Endothelial cell (in vitro differentiated cells): ENCODE measurements at regions not wholly inside any gene's neighbourhood (a gene's known extent, or its start where the extent isn't known, plus 50 kb on each side); places are given as distances from the start of the nearest gene placed in this dataset.

Experiments
- DNase-seq: peaks from one replicate; pipeline ENCODE4 v3.0.0; 2021; ENCODE audit warnings: low spot score
- H3K27ac Mint-ChIP-seq: one replicate; pipeline ENCODE4 v1.8.0; 2021; ENCODE audit warnings: mixed read lengths, inconsistent platforms; ENCODE audit not compliant: unreplicated experiment
- H3K27me3 Mint-ChIP-seq: one replicate; pipeline ENCODE4 v1.8.0; 2021; ENCODE audit warnings: mild to moderate bottlenecking, moderate library complexity, mixed read lengths, inconsistent platforms; ENCODE audit not compliant: unreplicated experiment
- H3K36me3 Mint-ChIP-seq: one replicate; pipeline ENCODE4 v1.8.0; 2021; ENCODE audit warnings: mild to moderate bottlenecking, low read depth, mixed read lengths, inconsistent platforms; ENCODE audit not compliant: unreplicated experiment
- H3K4me1 Mint-ChIP-seq: one replicate; pipeline ENCODE4 v1.8.0; 2021; ENCODE audit warnings: mild to moderate bottlenecking, mixed read lengths, inconsistent platforms; ENCODE audit not compliant: unreplicated experiment
- H3K4me3 Mint-ChIP-seq: one replicate; pipeline ENCODE4 v1.8.0; 2021; ENCODE audit warnings: mild to moderate bottlenecking, mixed read lengths, inconsistent platforms; ENCODE audit not compliant: unreplicated experiment
- H3K9me3 Mint-ChIP-seq: one replicate; pipeline ENCODE4 v1.8.0; 2021; ENCODE audit warnings: mixed read lengths, inconsistent platforms; ENCODE audit not compliant: unreplicated experiment
- CTCF ChIP-seq: fragments of 200-600 bp; sonication (generic); IDR thresholded peaks from one replicate; pipeline ENCODE4 v1.5.0; 2021; ENCODE audit warnings: antibody characterized with exemption; ENCODE audit not compliant: unreplicated experiment

GRCh38 chr18:73861771-73862170 lies 285.9 kb downstream of the FBXO15 start:
- Mint-ChIP-seq H3K27me3 (peaks cover 2% of the 10 kb centered on the region), H3K36me3 (no peaks in the 10 kb centered on the region), H3K9me3 (peaks cover 5% of the 10 kb centered on the region), H3K4me1 (peaks cover 3% of the 10 kb centered on the region), H3K27ac (no peak overlapping the region), H3K4me3 (no peak overlapping the region)
- no peak for DNase-seq
- TF ChIP-seq CTCF: no peak

GRCh38 chr18:73859837-73860397 lies 287.7 kb downstream of the FBXO15 start:
- no peak for TF ChIP-seq CTCF
- H3K27me3 Mint-ChIP-seq: peaks cover 2% of the 10 kb centered on the region
- peaks cover 5% of the 10 kb centered on the region for H3K9me3 Mint-ChIP-seq
- no peaks in the 10 kb centered on the region for H3K36me3 Mint-ChIP-seq
- DNase-seq: no peak
- H3K27ac Mint-ChIP-seq: no peak overlapping the region
- no peak overlapping the region for H3K4me3 Mint-ChIP-seq
- H3K4me1 Mint-ChIP-seq: peaks cover 3% of the 10 kb centered on the region

GRCh38 chr18:73852789-73853549 lies 294.7 kb downstream of the FBXO15 start:
- Mint-ChIP-seq H3K36me3 (no peaks in the 10 kb centered on the region), H3K27me3 (peaks cover 3% of the 10 kb centered on the region), H3K4me3 (no peak overlapping the region), H3K4me1 (peaks cover 6% of the 10 kb centered on the region), H3K27ac (no peak overlapping the region), H3K9me3 (no peaks in the 10 kb centered on the region)
- DNase-seq: no peak
- no peak for TF ChIP-seq CTCF

GRCh38 chr18:73850782-73851181 lies 296.9 kb downstream of the FBXO15 start:
- no peak for DNase-seq
- Mint-ChIP-seq H3K4me3 (no peak overlapping the region), H3K9me3 (no peaks in the 10 kb centered on the region), H3K4me1 (peaks cover 6% of the 10 kb centered on the region), H3K27ac (no peak overlapping the region), H3K36me3 (no peaks in the 10 kb centered on the region), H3K27me3 (peaks cover 3% of the 10 kb centered on the region)
- TF ChIP-seq CTCF: no peak

- Mint-ChIP-seq H3K9me3 (no peaks in the 10 kb centered on the region), H3K36me3 (no peaks in the 10 kb centered on the region), H3K4me3 (no peak overlapping the region), H3K27me3 (no peaks in the 10 kb centered on the region), H3K27ac (no peak overlapping the region), H3K4me1 (peaks cover 6% of the 10 kb centered on the region)
- TF ChIP-seq CTCF: no peak
- DNase-seq: no peak
These were observed 299.0 kb downstream of the FBXO15 start for GRCh38 chr18:73848656-73849055.
